ENCODE measurements at regions not wholly inside any gene's neighbourhood (a gene's known extent, or its start where the extent isn't known, plus 50 kb on each side); places are given as distances from the start of the nearest gene placed in this dataset.

DNA sequence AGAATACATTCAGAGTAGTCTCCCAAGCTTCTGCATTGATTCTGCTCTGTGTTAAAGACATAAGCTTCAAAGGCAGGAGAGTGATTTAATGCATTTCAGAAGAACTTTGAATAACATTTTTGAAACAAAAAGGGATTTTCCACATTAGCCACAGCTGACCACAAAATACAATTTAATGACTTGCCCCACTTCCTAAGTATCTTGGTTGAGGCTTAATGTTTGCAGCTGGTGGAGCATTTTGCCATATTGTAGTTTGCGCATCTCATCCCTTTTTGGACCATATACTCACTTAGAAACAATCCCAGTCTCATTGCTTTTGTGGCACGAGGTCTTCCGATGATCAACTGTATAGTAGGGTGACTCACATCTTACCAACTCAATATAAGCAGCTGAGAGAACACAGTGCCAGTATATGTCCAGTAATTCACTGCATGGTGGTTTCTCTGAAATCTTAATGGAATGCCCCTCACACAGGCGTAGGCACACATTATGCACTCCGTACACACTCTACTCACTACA is 455.8 kb upstream of the PTGER4 start:
- TF ChIP-seq CTCF (IDR thresholded peaks at IDR 0.05) (no peak), POLR2A (IDR thresholded peaks at IDR 0.05; ENCODE audit: low read length) (no peak), CEBPB (IDR thresholded peaks at IDR 0.05) (no peak), JUN (IDR thresholded peaks at IDR 0.05) (no peak)
